SU-DHL-6 (cell line): ENCODE measurements at regions not wholly inside any gene's neighbourhood (a gene's known extent, or its start where the extent isn't known, plus 50 kb on each side); places are given as distances from the start of the nearest gene placed in this dataset.

Experiments
- H2AFZ ChIP-seq: fragments of 200-600 bp; sonication (generic); 2 replicates; pipeline ENCODE4 v1.6.1; 2014; ENCODE audit warnings: low read depth, mild to moderate bottlenecking, moderate library complexity, mixed read lengths, antibody characterized with exemption, low read length; ENCODE audit not compliant: severe bottlenecking
- H3F3A ChIP-seq: fragments of 200-600 bp; shearing (Covaris generic); 2 replicates; pipeline ENCODE4 v1.6.0; 2016; ENCODE audit warnings: antibody characterized with exemption, mild to moderate bottlenecking; ENCODE audit not compliant: insufficient read depth
- H3K27ac ChIP-seq: fragments of 200-600 bp; sonication (generic); 2 replicates; pipeline ENCODE4 v1.5.1; 2016; ENCODE audit warnings: low read depth, mild to moderate bottlenecking, low read length, moderate library complexity, mixed read lengths
- H3K27me3 ChIP-seq: fragments of 200-600 bp; sonication (generic), shearing (Covaris generic); 2 replicates; pipeline ENCODE4 v1.6.0; 2014; ENCODE audit warnings: mild to moderate bottlenecking, low read length
- H3K36me3 ChIP-seq: fragments of 200-600 bp; sonication (generic); 2 replicates; pipeline ENCODE4 v1.6.1; 2014; ENCODE audit warnings: mild to moderate bottlenecking, low read length, mixed read lengths
- H3K4me2 ChIP-seq: fragments of 300-600, 200-600 bp; shearing (Covaris generic), sonication (generic); 2 replicates; pipeline ENCODE4 v1.6.0; 2014; ENCODE audit warnings: low read length, low read depth, mild to moderate bottlenecking; ENCODE audit not compliant: poor library complexity, severe bottlenecking
- H3K4me3 ChIP-seq: fragments of 200-600 bp; sonication (generic); 2 replicates; pipeline ENCODE4 v1.5.1; 2014; ENCODE audit warnings: antibody characterized with exemption, low read length, mild to moderate bottlenecking, mixed read lengths; ENCODE audit not compliant: insufficient read depth, poor library complexity, severe bottlenecking
- H3K79me2 ChIP-seq: fragments of 200-600 bp; sonication (generic); 2 replicates; pipeline ENCODE4 v1.6.1; 2014; ENCODE audit warnings: mild to moderate bottlenecking, low read length, moderate library complexity; ENCODE audit not compliant: insufficient read depth
- H3K9ac ChIP-seq: fragments of 200-600 bp; sonication (generic); 2 replicates; pipeline ENCODE4 v1.7.0; 2014; ENCODE audit warnings: mild to moderate bottlenecking, low read length
- H3K9me2 ChIP-seq: fragments of 200-600 bp; sonication (generic); replicated peaks from 2 replicates; pipeline ENCODE4 v1.6.1; 2014; ENCODE audit warnings: low read length; ENCODE audit not compliant: insufficient read depth
- H3K9me3 ChIP-seq: fragments of 200-600 bp; sonication (generic); 2 replicates; pipeline ENCODE4 v1.6.1; 2014; ENCODE audit warnings: low read length, mixed read lengths; ENCODE audit not compliant: insufficient read depth
- H4K20me1 ChIP-seq: fragments of 200-600 bp; sonication (generic); 2 replicates; pipeline ENCODE4 v1.6.1; 2014; ENCODE audit warnings: low read depth, mild to moderate bottlenecking, antibody characterized with exemption, low read length, moderate library complexity, mixed read lengths
- CTCF ChIP-seq: fragments of 200-600 bp; sonication (generic); IDR thresholded peaks from one replicate; pipeline ENCODE4 v1.5.1; 2017; ENCODE audit warnings: antibody characterized with exemption, mild to moderate bottlenecking, low read length, moderate library complexity; ENCODE audit not compliant: insufficient read depth, poor library complexity, severe bottlenecking
- EZH2phosphoT487 ChIP-seq: fragments of 200-600 bp; sonication (generic), shearing (Covaris generic); conservative IDR thresholded peaks from 2 replicates; pipeline ENCODE4 v1.6.1; 2018; ENCODE audit warnings: mild to moderate bottlenecking, antibody characterized with exemption, low read length, moderate library complexity, mixed read lengths

- H3K27ac ChIP-seq, result no peak overlapping the region
- no peak overlapping the region for H3K9ac ChIP-seq
- no peaks in the 10 kb centered on the region for H3K36me3 ChIP-seq
- no peaks in the 10 kb centered on the region for H3F3A ChIP-seq
- no peaks in the 10 kb centered on the region for H3K9me2 ChIP-seq
- no peak overlapping the region for H3K4me2 ChIP-seq
- H4K20me1 ChIP-seq, result no peaks in the 10 kb centered on the region
- no peak overlapping the region for H3K4me3 ChIP-seq
- H3K9me3 ChIP-seq, result no peaks in the 10 kb centered on the region
- TF ChIP-seq CTCF (no peak), EZH2phosphoT487 (no peak)
- H3K79me2 ChIP-seq, result no peaks in the 10 kb centered on the region
- H3K27me3 ChIP-seq, result no peaks in the 10 kb centered on the region
- H2AFZ ChIP-seq, result no peak overlapping the region
Observed at GRCh38 chr12:56838621-56839488, 75.7 kb downstream of the HSD17B6 start.
